GM19397 (cell line): ENCODE measurements at regions not wholly inside any gene's neighbourhood (a gene's known extent, or its start where the extent isn't known, plus 50 kb on each side); places are given as distances from the start of the nearest gene placed in this dataset.

Experiments used
- ATAC-seq: cut with Tn5 transposase; IDR thresholded peaks from one replicate; pipeline ENCODE4 v1.9.1; 2021; ENCODE audit warnings: mild to moderate bottlenecking, moderate library complexity; ENCODE audit not compliant: unreplicated experiment

- no peak for ATAC-seq
Observed at GRCh38 chr4:18540349-18540748, 518.8 kb upstream of the LCORL start.

- ATAC-seq, result no peak
Observed at GRCh38 chr4:18538121-18538520, 516.6 kb upstream of the LCORL start.

GRCh38 chr4:18536428-18536827 lies 514.9 kb upstream of the LCORL start:
- ATAC-seq, result no peak

GRCh38 chr4:18535948-18536347 lies 514.4 kb upstream of the LCORL start:
- ATAC-seq, result no peak

GRCh38 chr4:18533262-18533775 lies 511.8 kb upstream of the LCORL start:
- no peak for ATAC-seq

- no peak for ATAC-seq
Observed at GRCh38 chr4:18531731-18532130, 510.2 kb upstream of the LCORL start.

- no peak for ATAC-seq
Observed at GRCh38 chr4:18529482-18529881, 507.9 kb upstream of the LCORL start.

GRCh38 chr4:18524667-18525066 lies 503.1 kb upstream of the LCORL start:
- ATAC-seq, result no peak

- ATAC-seq, result no peak
Observed at GRCh38 chr4:18518098-18518497, 496.5 kb upstream of the LCORL start.

- no peak for ATAC-seq
Observed at GRCh38 chr4:18513861-18514260, 492.3 kb upstream of the LCORL start.

GRCh38 chr4:18512718-18513117 lies 491.2 kb upstream of the LCORL start:
- no peak for ATAC-seq

- no peak for ATAC-seq
Observed at GRCh38 chr4:18511727-18512126, 490.2 kb upstream of the LCORL start.

GRCh38 chr4:18508786-18509185 lies 487.2 kb upstream of the LCORL start:
- no peak for ATAC-seq

- no peak for ATAC-seq
Observed at GRCh38 chr4:18480928-18481327, 459.4 kb upstream of the LCORL start.

- no peak for ATAC-seq
Observed at GRCh38 chr4:18480342-18480741, 458.8 kb upstream of the LCORL start.

- no peak for ATAC-seq
Observed at GRCh38 chr4:18479825-18480224, 458.3 kb upstream of the LCORL start.

- no peak for ATAC-seq
Observed at GRCh38 chr4:18463987-18464559, 442.5 kb upstream of the LCORL start.

- ATAC-seq, result no peak
Observed at GRCh38 chr4:18458465-18458864, 436.9 kb upstream of the LCORL start.

- no peak for ATAC-seq
Observed at GRCh38 chr4:18454349-18454748, 432.8 kb upstream of the LCORL start.

GRCh38 chr4:18445110-18445509 lies 423.6 kb upstream of the LCORL start:
- no peak for ATAC-seq

- no peak for ATAC-seq
Observed at GRCh38 chr4:18444206-18444605, 422.7 kb upstream of the LCORL start.

- no peak for ATAC-seq
Observed at GRCh38 chr4:18442957-18443356, 421.4 kb upstream of the LCORL start.

GRCh38 chr4:18441676-18442075 lies 420.1 kb upstream of the LCORL start:
- ATAC-seq, result no peak
